ENCODE measurements at regions not wholly inside any gene's neighbourhood (a gene's known extent, or its start where the extent isn't known, plus 50 kb on each side); places are given as distances from the start of the nearest gene placed in this dataset.
A peak's percentile ranks its signal among the peaks of the same experiment; 100 is the strongest.

GRCh38 chr4:54961357-54961975, 163.9 kb downstream of the KDR start:
- TF ChIP-seq CTCF (IDR thresholded peaks at IDR 0.05) (peak; percentile 39 to 51 (median 47)), POLR2A (IDR thresholded peaks at IDR 0.05) (no peak)

Measured in uterus (tissue), 2 donors.